ENCODE measurements at regions not wholly inside any gene's neighbourhood (a gene's known extent, or its start where the extent isn't known, plus 50 kb on each side); places are given as distances from the start of the nearest gene placed in this dataset.

DNA sequence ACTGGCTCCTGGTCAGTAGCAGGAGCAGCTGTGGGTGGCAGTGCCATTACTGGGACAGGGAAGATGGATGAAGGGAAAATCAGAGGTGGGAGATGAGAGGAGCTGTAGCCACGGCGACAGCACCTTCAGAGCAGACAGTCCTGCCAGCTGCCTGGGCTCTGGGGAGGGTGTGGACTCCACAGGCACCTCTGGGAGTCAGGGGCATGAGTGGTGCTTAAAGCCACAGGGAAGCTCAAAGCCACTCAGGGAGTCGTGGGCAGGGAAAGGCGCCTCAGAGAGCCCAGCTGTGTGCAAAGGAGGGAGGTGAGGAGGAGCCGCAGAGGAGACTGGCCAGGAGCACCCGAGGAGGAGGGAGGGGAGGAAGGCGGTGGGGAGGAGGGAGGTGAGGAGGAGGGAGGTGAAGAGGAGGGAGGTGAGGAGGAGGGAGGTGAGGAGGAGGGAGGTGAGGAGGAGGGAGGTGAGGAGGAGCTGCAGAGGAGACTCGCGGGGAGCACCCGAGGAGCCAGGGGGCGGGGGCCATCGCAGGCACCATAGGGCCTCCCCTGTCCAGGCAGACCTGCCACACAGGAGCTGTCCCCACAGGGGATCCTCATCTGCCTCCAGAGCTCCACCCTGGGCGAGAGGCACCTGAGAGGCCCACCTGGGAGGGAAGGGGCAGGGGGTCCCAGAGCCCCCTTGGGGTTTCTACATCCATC lies 977.6 kb downstream of the BRD1 start:
- DNase-seq = no peak

- DNase-seq = no peak
Observed at GRCh38 chr22:48849219-48849912, 978.3 kb downstream of the BRD1 start.

GRCh38 chr22:48846200-48846599 lies 981.5 kb downstream of the BRD1 start:
- no peak for DNase-seq

- DNase-seq = no peak
Observed at GRCh38 chr22:48845356-48845936, 982.2 kb downstream of the BRD1 start.

DNA sequence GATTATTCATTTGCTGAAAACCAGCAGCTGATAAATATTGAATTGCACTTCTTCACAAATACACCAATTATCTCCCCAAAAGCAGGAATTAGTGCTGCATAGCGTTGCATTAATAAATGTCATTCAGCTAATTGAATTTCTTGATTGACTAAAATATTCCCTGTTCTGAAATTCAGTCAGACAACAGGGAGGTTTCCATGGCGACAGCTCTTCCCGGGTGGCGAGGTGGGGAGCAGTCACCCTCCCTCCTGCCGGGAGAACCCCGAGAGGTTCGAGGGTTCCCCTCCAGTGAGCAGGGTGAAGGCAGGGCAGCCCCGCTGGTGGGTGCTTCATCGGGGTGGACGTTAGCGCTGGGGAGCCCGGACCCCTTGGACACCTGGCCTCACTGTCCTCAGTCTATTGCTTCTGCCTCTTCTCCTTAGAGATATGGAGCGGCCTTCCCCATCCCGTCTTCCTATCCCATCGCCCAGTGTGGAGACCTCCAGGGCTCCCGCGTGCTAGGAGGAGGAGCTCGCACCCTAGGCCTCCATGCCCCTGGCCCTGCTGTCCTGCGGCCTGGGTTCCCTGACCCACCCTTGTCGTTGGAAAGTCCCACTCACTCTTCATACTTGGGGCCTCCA lies 983.5 kb downstream of the BRD1 start:
- DNase-seq = no peak

DNA sequence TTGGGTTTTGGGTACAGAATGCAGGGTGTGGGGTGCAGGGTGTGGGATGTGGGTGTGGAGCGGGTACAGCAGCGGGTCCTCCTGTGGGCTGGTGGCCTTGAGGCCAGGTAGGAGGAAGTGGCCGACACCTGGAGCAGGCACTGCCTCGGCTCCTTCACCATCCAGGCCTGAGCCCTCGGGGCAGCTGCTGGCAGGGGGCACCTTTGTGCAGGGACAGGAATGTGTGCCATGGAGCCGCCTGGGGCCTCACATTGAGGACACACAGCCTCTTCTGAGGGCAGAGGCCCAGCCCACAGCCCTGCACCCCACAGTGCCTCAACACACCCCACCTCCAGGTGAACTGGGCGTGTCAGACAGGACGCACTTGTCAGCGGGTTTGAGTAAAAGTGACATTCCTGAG lies 984.0 kb downstream of the BRD1 start:
- DNase-seq = no peak

DNA sequence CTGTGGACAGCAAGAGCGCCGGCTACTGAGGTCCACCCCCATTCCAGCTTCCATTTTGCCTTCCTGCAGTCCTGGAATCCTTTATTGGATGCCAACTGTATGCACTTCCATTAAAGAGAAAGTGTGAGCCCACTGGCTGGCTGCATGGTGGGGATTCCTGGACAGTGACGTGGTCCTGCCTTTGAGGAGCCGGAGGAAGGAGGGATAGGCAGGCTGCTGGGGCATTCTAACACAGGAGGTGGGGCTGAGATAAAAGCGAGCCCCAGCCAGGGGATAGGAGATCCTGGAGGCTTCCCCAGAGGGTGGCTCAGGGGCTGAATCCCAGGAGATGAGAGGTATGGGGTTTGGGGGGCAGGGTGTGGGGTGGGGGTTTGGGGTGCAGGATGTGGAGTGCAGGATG lies 984.7 kb downstream of the BRD1 start:
- DNase-seq = no peak

DNA sequence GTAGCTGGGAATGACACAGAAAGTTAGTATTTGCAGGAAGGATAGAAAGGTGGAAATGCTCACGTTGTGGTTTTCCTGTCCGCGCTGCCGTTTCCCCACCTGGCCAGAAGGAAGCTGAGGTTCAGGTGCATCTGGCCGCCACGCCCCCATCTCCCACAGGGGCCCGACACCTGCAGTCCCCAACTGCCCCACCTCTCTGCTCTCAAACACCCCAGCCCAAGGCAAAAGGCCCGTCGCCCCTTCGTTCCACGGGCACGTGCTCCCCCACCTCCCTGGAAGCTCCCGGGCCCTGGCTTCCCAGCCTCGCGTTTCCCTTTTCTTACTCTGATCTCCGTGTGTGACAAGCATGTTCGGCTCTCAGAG lies 985.1 kb downstream of the BRD1 start:
- no peak for DNase-seq

DNA sequence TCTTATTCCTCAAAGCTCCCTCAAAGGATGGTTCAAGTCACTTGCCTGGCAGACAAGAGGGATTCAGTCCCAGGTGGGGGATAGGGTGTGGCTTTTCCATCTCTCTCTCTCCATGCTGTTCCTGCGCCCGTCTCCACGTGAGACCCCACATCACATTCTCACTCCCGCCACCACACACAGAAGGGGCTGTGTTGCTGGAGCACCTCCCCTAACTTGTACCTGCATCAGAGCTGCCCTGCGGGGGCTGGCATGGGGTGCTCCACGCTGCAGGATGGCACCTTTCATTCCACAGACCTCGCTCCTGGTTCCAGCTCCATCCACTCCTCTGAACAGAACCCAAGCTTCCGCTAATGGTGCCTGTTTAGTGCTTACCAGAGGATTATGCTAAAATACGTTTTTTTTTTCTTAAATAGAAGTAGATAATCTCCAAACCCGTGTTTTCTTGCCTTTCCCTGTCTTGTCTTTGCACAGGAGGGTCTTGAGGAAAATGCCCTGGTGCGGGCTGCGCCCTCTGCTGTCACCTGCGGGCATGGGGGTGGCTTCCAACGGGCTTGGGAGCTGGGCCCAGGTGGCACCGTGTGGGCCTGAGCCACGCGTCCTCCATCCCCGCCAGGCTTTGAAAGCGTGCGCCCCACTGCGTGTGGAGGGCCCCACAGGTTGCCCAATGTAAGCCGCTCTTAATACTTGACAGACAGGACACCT lies 985.6 kb downstream of the BRD1 start:
- no peak for DNase-seq

- no peak for DNase-seq
Observed at GRCh38 chr22:48840112-48840949, 987.3 kb downstream of the BRD1 start.

DNA sequence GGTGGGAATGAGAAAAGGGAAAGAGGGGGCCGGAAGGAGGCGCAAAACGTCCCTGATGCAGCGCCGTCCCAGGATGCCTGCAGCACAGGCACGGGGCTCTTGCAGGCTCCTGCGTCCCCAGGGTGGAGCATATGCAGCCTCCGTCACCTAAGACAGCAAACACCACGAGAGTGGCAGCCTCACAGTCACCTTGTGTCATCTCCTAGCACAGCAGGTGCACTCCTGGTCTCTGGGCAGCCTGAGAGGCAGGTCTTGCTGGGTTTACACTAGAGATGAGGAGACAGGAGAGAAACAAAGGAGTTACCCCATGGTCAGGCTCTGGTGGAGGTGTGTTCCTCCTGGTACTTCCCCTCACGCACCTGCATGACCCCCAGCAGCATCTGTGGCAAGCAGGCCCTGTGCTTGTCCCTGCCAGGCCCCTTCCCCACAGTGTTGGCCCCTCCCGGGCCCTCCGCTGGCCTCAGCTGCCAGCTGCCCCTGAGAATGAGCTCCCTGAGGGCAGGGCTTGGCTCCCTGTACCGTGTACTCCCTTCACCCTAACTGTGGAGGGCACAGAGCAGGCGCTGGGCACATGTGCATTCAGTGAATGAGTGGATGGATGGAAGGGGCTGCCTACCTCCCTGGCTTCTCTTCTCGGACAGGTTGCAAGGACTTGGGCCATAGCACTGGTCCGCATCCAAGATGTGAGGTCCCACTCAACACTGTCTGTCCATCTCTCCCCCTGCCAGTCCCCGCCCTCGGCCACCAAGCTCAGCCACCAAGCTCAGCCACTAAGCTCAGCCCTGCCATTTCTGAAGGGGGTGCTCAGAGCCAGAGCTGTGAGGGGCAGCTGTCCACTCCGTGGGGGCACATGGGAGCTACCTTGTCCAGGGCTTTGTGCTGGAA lies 988.6 kb downstream of the BRD1 start:
- no peak for DNase-seq

- no peak for DNase-seq
Observed at GRCh38 chr22:48838376-48838775, 989.3 kb downstream of the BRD1 start.

DNA sequence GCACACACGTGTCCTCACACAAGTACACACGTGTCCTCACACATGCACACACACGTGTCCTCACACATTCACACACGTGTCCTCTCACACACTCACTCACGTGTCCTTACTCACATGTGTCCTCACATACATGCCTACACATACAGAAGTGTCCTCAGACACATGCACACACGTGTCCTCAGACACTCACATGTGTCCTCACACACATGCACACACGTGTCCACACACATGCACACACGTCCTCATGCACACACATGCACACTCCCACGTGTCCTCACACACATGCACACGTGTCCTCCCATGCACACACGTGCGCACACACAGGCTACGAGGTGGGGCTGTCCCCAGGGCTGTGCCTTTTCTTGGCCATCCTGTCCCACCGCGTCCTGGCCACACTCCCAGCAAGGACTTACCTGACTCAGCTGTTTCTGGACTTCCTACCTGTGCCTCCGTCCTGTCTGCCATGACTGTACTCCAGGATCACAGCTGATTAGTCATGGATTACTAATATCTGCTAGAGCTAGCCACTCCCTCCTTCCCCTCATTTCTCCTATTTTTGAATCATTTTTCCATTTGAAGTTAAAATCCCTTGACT lies 990.2 kb downstream of the BRD1 start:
- DNase-seq = no peak

GRCh38 chr22:48836673-48837340 lies 990.9 kb downstream of the BRD1 start:
- no peak for DNase-seq

DNA sequence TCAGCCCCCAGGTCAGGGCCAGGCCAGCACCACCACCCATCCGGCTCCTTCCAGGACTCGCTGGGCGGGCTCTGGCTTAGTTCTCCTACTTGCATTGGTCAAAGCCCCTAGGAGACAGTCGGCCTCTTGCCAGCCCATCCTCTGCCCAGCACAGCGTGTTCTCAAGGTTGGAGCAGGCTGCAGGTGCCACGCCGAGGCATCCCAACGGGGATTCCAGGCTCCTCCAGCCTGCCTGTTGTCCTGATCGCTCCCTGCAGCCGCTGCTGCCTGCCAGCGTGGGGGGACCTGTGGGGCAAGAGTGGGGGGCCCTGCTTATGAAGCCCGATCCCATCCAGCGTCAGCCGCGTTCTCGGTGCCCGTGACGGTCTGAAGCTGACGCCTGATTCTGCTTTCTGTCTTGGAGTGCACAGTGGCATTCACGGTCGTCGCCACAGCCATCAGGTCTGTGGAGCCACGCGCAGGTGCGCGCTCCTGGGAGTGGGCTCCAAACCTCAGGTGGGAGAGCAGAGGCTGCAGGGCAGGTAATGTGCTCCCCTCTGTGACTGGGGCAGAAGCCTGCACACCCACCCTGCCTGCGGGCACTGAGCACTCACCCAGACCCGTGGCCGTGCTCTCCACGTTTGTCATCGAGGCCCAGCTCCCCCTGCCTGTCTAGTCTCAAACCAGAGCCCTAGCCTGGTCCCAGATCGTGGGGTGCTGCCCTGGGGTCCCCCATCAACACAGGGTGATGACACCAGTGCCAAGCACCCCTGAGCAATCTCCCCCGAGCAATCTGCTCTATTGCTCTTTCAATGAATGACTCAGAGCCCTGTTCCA lies 991.6 kb downstream of the BRD1 start:
- no peak for DNase-seq

- no peak for DNase-seq
Observed at GRCh38 chr22:48835364-48835763, 992.3 kb downstream of the BRD1 start.

GRCh38 chr22:48834404-48834803 lies 993.3 kb downstream of the BRD1 start:
- DNase-seq = no peak

- DNase-seq = no peak
Observed at GRCh38 chr22:48832592-48832991, 995.1 kb downstream of the BRD1 start.

- no peak for DNase-seq
Observed at GRCh38 chr22:48829908-48830307, 997.8 kb downstream of the BRD1 start.
